Loucy (cell line): ENCODE measurements at regions not wholly inside any gene's neighbourhood (a gene's known extent, or its start where the extent isn't known, plus 50 kb on each side); places are given as distances from the start of the nearest gene placed in this dataset.

Experiments used
- CTCF ChIP-seq: fragments of 200-600 bp; sonication (generic); conservative IDR thresholded peaks from 2 replicates; pipeline ENCODE4 v1.5.1; 2014; ENCODE audit warnings: mild to moderate bottlenecking, antibody characterized with exemption, low read length
- EZH2phosphoT487 ChIP-seq: fragments of 200-600 bp; IDR thresholded peaks from 2 replicates; pipeline ENCODE4 v1.6.1; 2018; ENCODE audit warnings: antibody characterized with exemption, mild to moderate bottlenecking, moderate library complexity, borderline replicate concordance

GRCh38 chrX:138897621-138898492, 186.3 kb upstream of the FGF13 start:
- TF ChIP-seq EZH2phosphoT487 (no peak), CTCF (no peak)
